ENCODE measurements at regions not wholly inside any gene's neighbourhood (a gene's known extent, or its start where the extent isn't known, plus 50 kb on each side); places are given as distances from the start of the nearest gene placed in this dataset.

DNA sequence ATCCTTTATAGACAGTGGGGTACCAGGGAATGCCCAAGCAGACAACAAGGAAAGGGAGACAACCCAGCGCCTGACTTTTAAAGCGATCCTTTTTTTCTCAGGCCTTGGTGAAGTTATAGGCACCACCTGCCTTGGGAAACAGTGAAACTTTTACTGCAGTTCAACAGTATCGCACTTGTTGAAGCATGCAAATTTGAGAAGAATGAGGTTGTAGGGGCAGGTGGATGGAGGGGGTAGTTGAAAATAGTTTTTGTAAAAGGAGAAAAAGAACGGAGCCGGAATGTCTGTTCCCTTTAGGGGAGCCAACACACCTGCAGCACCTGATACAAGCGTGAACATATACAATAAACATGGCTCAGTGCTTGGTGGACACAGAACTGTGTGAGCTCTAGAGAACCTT lies 190.2 kb upstream of the NR3C1 start:
- TF ChIP-seq, protein P1, sequence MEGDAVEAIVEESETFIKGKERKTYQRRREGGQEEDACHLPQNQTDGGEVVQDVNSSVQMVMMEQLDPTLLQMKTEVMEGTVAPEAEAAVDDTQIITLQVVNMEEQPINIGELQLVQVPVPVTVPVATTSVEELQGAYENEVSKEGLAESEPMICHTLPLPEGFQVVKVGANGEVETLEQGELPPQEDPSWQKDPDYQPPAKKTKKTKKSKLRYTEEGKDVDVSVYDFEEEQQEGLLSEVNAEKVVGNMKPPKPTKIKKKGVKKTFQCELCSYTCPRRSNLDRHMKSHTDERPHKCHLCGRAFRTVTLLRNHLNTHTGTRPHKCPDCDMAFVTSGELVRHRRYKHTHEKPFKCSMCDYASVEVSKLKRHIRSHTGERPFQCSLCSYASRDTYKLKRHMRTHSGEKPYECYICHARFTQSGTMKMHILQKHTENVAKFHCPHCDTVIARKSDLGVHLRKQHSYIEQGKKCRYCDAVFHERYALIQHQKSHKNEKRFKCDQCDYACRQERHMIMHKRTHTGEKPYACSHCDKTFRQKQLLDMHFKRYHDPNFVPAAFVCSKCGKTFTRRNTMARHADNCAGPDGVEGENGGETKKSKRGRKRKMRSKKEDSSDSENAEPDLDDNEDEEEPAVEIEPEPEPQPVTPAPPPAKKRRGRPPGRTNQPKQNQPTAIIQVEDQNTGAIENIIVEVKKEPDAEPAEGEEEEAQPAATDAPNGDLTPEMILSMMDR (conservative IDR thresholded peaks at IDR 0.05; ENCODE audit: low read depth, low read length) = no peak
- no peak for TF ChIP-seq EZH2 (IDR thresholded peaks at IDR 0.05; ENCODE audit: borderline replicate concordance, low read depth, low read length, poor library complexity, severe bottlenecking)
